ENCODE measurements at regions not wholly inside any gene's neighbourhood (a gene's known extent, or its start where the extent isn't known, plus 50 kb on each side); places are given as distances from the start of the nearest gene placed in this dataset.

GRCh38 chr15:53869044-53869805, 109.0 kb upstream of the UNC13C start:
- H3K36me3 ChIP-seq (ENCODE audit: low read depth, low read length), result no peaks in the 10 kb centered on the region
- no peak overlapping the region for H3K27ac ChIP-seq (ENCODE audit: low read length)
- POLR2A ChIA-PET (ENCODE audit: unreplicated experiment), result no interaction called here
- H2AFZ ChIP-seq (ENCODE audit: low read length), result no peak overlapping the region
- DNase-seq, result no peak
- H3K27me3 ChIP-seq (ENCODE audit: low read length), result no peaks in the 10 kb centered on the region
- no peaks in the 10 kb centered on the region for H4K20me1 ChIP-seq (ENCODE audit: low read length)
- no peaks in the 10 kb centered on the region for H3K9me2 ChIP-seq (replicated peaks; ENCODE audit: low read length)
- no peaks in the 10 kb centered on the region for H3K9me3 ChIP-seq (ENCODE audit: low read length)
- H3F3A ChIP-seq (ENCODE audit: low read length, unreplicated experiment), result no peaks in the 10 kb centered on the region
- H3K4me2 ChIP-seq (ENCODE audit: low read length), result no peak overlapping the region
- H3K79me2 ChIP-seq (ENCODE audit: low read length), result no peaks in the 10 kb centered on the region
- no peaks in the 10 kb centered on the region for H3K4me1 ChIP-seq (ENCODE audit: insufficient read depth, low read length)
- no TSS peak for BruUV-seq (replicated peaks)
- CTCF ChIA-PET, result no interaction called here
- no peak for ATAC-seq
- no peak overlapping the region for H3K9ac ChIP-seq (ENCODE audit: low read length)
- intact Hi-C loops (cut with micrococcal nuclease), result no loop called here
- TF ChIP-seq EZH2 (IDR thresholded peaks at IDR 0.05; ENCODE audit: low read length, unreplicated experiment), result no peak
- TF ChIP-seq CTCF (conservative IDR thresholded peaks at IDR 0.05; ENCODE audit: low read depth, low read length), result 0 out of 2 replicates have a peak, but pooled peaks have one; percentile 28
- no peak for TF ChIP-seq EZH2phosphoT487 (IDR thresholded peaks at IDR 0.05; ENCODE audit: borderline replicate concordance, low read length)
- H3K4me3 ChIP-seq (ENCODE audit: low read length), result no peak overlapping the region

GRCh38 chr15:53862386-53862785, 102.9 kb upstream of the WDR72 start:
- Histone ChIP-seq H3K9me3 (ENCODE audit: low read length) (no peaks in the 10 kb centered on the region), H4K20me1 (ENCODE audit: low read length) (no peaks in the 10 kb centered on the region), H3K4me3 (ENCODE audit: low read length) (no peak overlapping the region), H2AFZ (ENCODE audit: low read length) (no peak overlapping the region), H3K36me3 (ENCODE audit: low read depth, low read length) (no peaks in the 10 kb centered on the region), H3K4me1 (ENCODE audit: insufficient read depth, low read length) (no peaks in the 10 kb centered on the region), H3F3A (ENCODE audit: low read length, unreplicated experiment) (no peaks in the 10 kb centered on the region), H3K4me2 (ENCODE audit: low read length) (no peak overlapping the region), H3K27ac (ENCODE audit: low read length) (no peak overlapping the region), H3K9ac (ENCODE audit: low read length) (no peak overlapping the region), H3K79me2 (ENCODE audit: low read length) (no peaks in the 10 kb centered on the region), H3K27me3 (ENCODE audit: low read length) (no peaks in the 10 kb centered on the region), H3K9me2 (replicated peaks; ENCODE audit: low read length) (no peaks in the 10 kb centered on the region)
- CTCF ChIA-PET, result no interaction called here
- DNase-seq (no peak), ATAC-seq (no peak)
- no TSS peak for BruUV-seq (replicated peaks)
- POLR2A ChIA-PET (ENCODE audit: unreplicated experiment), result no interaction called here
- intact Hi-C loops (cut with micrococcal nuclease), result no loop called here
- TF ChIP-seq EZH2 (IDR thresholded peaks at IDR 0.05; ENCODE audit: low read length, unreplicated experiment) (no peak), EZH2phosphoT487 (IDR thresholded peaks at IDR 0.05; ENCODE audit: borderline replicate concordance, low read length) (no peak), CTCF (conservative IDR thresholded peaks at IDR 0.05; ENCODE audit: low read depth, low read length) (no peak)

- H3K9me3 ChIP-seq (ENCODE audit: low read length), result no peaks in the 10 kb centered on the region
- intact Hi-C loops (cut with micrococcal nuclease), result no loop called here
- H3F3A ChIP-seq (ENCODE audit: low read length, unreplicated experiment), result no peaks in the 10 kb centered on the region
- H2AFZ ChIP-seq (ENCODE audit: low read length), result no peak overlapping the region
- DNase-seq (no peak), ATAC-seq (no peak)
- H3K4me3 ChIP-seq (ENCODE audit: low read length), result no peak overlapping the region
- ChIA-PET POLR2A (ENCODE audit: unreplicated experiment) (no interaction called here), CTCF (no interaction called here)
- no peaks in the 10 kb centered on the region for H3K36me3 ChIP-seq (ENCODE audit: low read depth, low read length)
- no peaks in the 10 kb centered on the region for H3K27me3 ChIP-seq (ENCODE audit: low read length)
- TF ChIP-seq CTCF (conservative IDR thresholded peaks at IDR 0.05; ENCODE audit: low read depth, low read length) (no peak), EZH2phosphoT487 (IDR thresholded peaks at IDR 0.05; ENCODE audit: borderline replicate concordance, low read length) (no peak), EZH2 (IDR thresholded peaks at IDR 0.05; ENCODE audit: low read length, unreplicated experiment) (no peak)
- no peaks in the 10 kb centered on the region for H3K4me1 ChIP-seq (ENCODE audit: insufficient read depth, low read length)
- no peaks in the 10 kb centered on the region for H4K20me1 ChIP-seq (ENCODE audit: low read length)
- H3K9ac ChIP-seq (ENCODE audit: low read length), result no peak overlapping the region
- H3K9me2 ChIP-seq (replicated peaks; ENCODE audit: low read length), result no peaks in the 10 kb centered on the region
- H3K27ac ChIP-seq (ENCODE audit: low read length), result no peak overlapping the region
- BruUV-seq (replicated peaks), result no TSS peak
- H3K4me2 ChIP-seq (ENCODE audit: low read length), result no peak overlapping the region
- H3K79me2 ChIP-seq (ENCODE audit: low read length), result no peaks in the 10 kb centered on the region
Observed at GRCh38 chr15:53861792-53862191, 102.3 kb upstream of the WDR72 start.
